Heart right ventricle (tissue), 16 donors: ENCODE measurements at regions not wholly inside any gene's neighbourhood (a gene's known extent, or its start where the extent isn't known, plus 50 kb on each side); places are given as distances from the start of the nearest gene placed in this dataset.

Experiments used
- ATAC-seq, 8 donors: fragments of 200-7000 bp; cut with Tn5 transposase; one replicate each; pipeline ENCODE4 v1.9.1; 2020; ENCODE audit warnings: mild to moderate bottlenecking in 8 of 8, moderate library complexity in 8 of 8, moderate number of reproducible peaks in 1 of 8
- DNase-seq, 2 donors: peaks; one replicate each; pipeline ENCODE4 v3.0.0-alpha.2; 2020
- H3K27ac ChIP-seq, 10 donors: fragments of 200-600 bp; sonication (generic) in 2 of 10; one replicate each; pipeline versions ENCODE4 v1.5.0 to v1.8.0; 2020 to 2022; ENCODE audit warnings: mild to moderate bottlenecking in 3 of 10
- H3K27me3 ChIP-seq, 7 donors: fragments of 200-600 bp; one replicate each; pipeline ENCODE4 v1.8.0; 2021 to 2022; ENCODE audit warnings: mild to moderate bottlenecking in 2 of 7
- H3K36me3 ChIP-seq, 9 donors: fragments of 200-600 bp; sonication (generic) in 1 of 9; one replicate each; pipeline versions ENCODE4 v1.5.0 to v1.8.0; 2020 to 2022; ENCODE audit warnings: mild to moderate bottlenecking in 2 of 9
- H3K4me1 ChIP-seq, 9 donors: fragments of 200-600 bp; sonication (generic) in 1 of 9; one replicate each; pipeline versions ENCODE4 v1.5.0 to v1.8.0; 2020 to 2022; ENCODE audit warnings: mild to moderate bottlenecking in 4 of 9
- H3K4me3 ChIP-seq, 10 donors: fragments of 200-600 bp; sonication (generic) in 2 of 10; one replicate each; pipeline versions ENCODE4 v1.5.0 to v1.8.0; 2020 to 2022; ENCODE audit warnings: mild to moderate bottlenecking in 7 of 10, moderate library complexity in 2 of 10
- H3K9me3 ChIP-seq, 11 donors: fragments of 200-600 bp in 10 of 11; sonication (generic) in 2 of 11; one replicate each; pipeline versions ENCODE4 v1.5.0 to v1.8.0; 2013 to 2022; ENCODE audit warnings: mild to moderate bottlenecking in 2 of 11, control low read depth in 1 of 11, moderate library complexity in 1 of 11
- CTCF ChIP-seq, 9 donors: fragments of 200-600 bp; sonication (generic) in 2 of 9; IDR thresholded peaks; one replicate each; pipeline versions ENCODE4 v1.5.0 to v1.8.0; 2021 to 2022; ENCODE audit warnings: antibody characterized with exemption in 9 of 9, mild to moderate bottlenecking in 5 of 9, moderate library complexity in 1 of 9
- WGBS, 2 donors: extraction: QIAGEN DNeasy Blood & Tissue Kit; methylation state at CpG; one replicate each; pipeline ENCODE4 v1.1.7; 2013; ENCODE audit warnings: inconsistent platforms in 1 of 2; 5-methylcytosine and 5-hydroxymethylcytosine counted together
- intact Hi-C, 10 donors: fragments of 100-400 bp; cut with DNase I; formaldehyde crosslinking; loops; one replicate each; pipeline versions ENCODE4 v1.11.1 to v1.14.2; 2022
- donor health status: Arrhythmogenic right ventricular cardiomyopathy.
- donor health status: ischemic (EF 13 %, LVEDD 7.1; RV severe dilation, severe dysfunction).
- donor health status: healthy with polysubstance abuse.
- donor health status: DM: no; HTN: yes; CAD: no.
- donor health status: DM: no; HTN: no; CAD: no.
- donor health status: ischemic (EF 25% LVEDD 6.9; RV normal size, moderate dysfunction).
- donor health status: ischemic (EF 25% LVEDD 5.7; RV mildly dilated, moderate dysfunction).
- donor health status: healthy.
- donor health status: DM: yes; HTN: yes; CAD: no.
- donor health status: Ischemic cardiomyopathy.
- donor health status: ischemic (EF 35%, LVEDD 5.7; RV mildly dilated, moderate dysfunction).
- donor health status: nonischemic (EF 11% LVEDD 7.7; RV severe dilation, severe dysfunction).
- donor health status: DM: yes; HTN: yes; CAD: no.
- donor health status: PGD.
- donor health status: ischemic (EF 29% LVEDD 5.4; RV normal size, mild dysfunction).
- donor health status: nonischemic (EF 23%, LVEDD 6.1; RV moderate dilation, normal function).

GRCh38 chr10:109191341-109191740, 732.0 kb downstream of the XPNPEP1 start:
- no peak overlapping the region for H3K4me3 ChIP-seq
- no peak for ATAC-seq
- no peak for DNase-seq
- no peaks in the 10 kb centered on the region for H3K36me3 ChIP-seq
- WGBS, 2 donors = 68 to 74% methylated on average over 5 of the region's 5 CpGs
- no peak overlapping the region for H3K27ac ChIP-seq
- intact Hi-C loops = no loop called here
- peaks cover 0 to 60% (median 11%) of the 10 kb centered on the region in 11 donors for H3K9me3 ChIP-seq
- H3K27me3 ChIP-seq = no peaks in the 10 kb centered on the region
- no peak for TF ChIP-seq CTCF (IDR thresholded peaks at IDR 0.05)
- no peaks in the 10 kb centered on the region for H3K4me1 ChIP-seq

GRCh38 chr10:109187677-109188076, 735.6 kb downstream of the XPNPEP1 start:
- ATAC-seq (no peak), DNase-seq (no peak)
- 19 to 23% methylated on average over 2 of the region's 2 CpGs for whole genome bisulfite sequencing, 2 donors
- Histone ChIP-seq H3K27ac (no peak overlapping the region), H3K27me3 (no peaks in the 10 kb centered on the region), H3K9me3 (peaks cover 0 to 81% (median 21%) of the 10 kb centered on the region in 11 donors), H3K4me1 (no peaks in the 10 kb centered on the region), H3K36me3 (no peaks in the 10 kb centered on the region), H3K4me3 (no peak overlapping the region)
- no peak for TF ChIP-seq CTCF (IDR thresholded peaks at IDR 0.05)
- intact Hi-C loops = no loop called here

- ATAC-seq (no peak), DNase-seq (no peak)
- peaks cover 0 to 60% (median 16%) of the 10 kb centered on the region in 11 donors for H3K9me3 ChIP-seq
- H3K4me3 ChIP-seq = no peak overlapping the region
- intact Hi-C loops = no loop called here
- H3K27me3 ChIP-seq = no peaks in the 10 kb centered on the region
- H3K27ac ChIP-seq = no peak overlapping the region
- no peaks in the 10 kb centered on the region for H3K36me3 ChIP-seq
- TF ChIP-seq CTCF (IDR thresholded peaks at IDR 0.05) = no peak
- H3K4me1 ChIP-seq = no peaks in the 10 kb centered on the region
These were observed 739.9 kb downstream of the XPNPEP1 start for GRCh38 chr10:109183366-109183765.

- no peaks in the 10 kb centered on the region for H3K27me3 ChIP-seq
- no peak for ATAC-seq
- H3K4me3 ChIP-seq = no peak overlapping the region
- WGBS, 2 donors = 76 to 77% methylated on average over 1 of the region's 1 CpG
- no peak overlapping the region for H3K27ac ChIP-seq
- no peaks in the 10 kb centered on the region for H3K4me1 ChIP-seq
- H3K9me3 ChIP-seq = peaks cover 0 to 12% (median 0%) of the 10 kb centered on the region in 11 donors
- no peak for DNase-seq
- intact Hi-C loops = no loop called here
- no peaks in the 10 kb centered on the region for H3K36me3 ChIP-seq
- no peak for TF ChIP-seq CTCF (IDR thresholded peaks at IDR 0.05)
These were observed 744.7 kb downstream of the XPNPEP1 start for GRCh38 chr10:109178591-109178990.

- no peak overlapping the region for H3K4me3 ChIP-seq
- DNase-seq (no peak), ATAC-seq (no peak)
- 66 to 73% methylated on average over 2 of the region's 2 CpGs for WGBS, 2 donors
- no peaks in the 10 kb centered on the region for H3K4me1 ChIP-seq
- intact Hi-C loops = no loop called here
- H3K36me3 ChIP-seq = no peaks in the 10 kb centered on the region
- TF ChIP-seq CTCF (IDR thresholded peaks at IDR 0.05) = no peak
- H3K27ac ChIP-seq = no peak overlapping the region
- no peaks in the 10 kb centered on the region for H3K27me3 ChIP-seq
- peaks cover 0 to 3% (median 0%) of the 10 kb centered on the region in 11 donors for H3K9me3 ChIP-seq
These were observed 748.8 kb downstream of the XPNPEP1 start for GRCh38 chr10:109174526-109174925.
